ENCODE measurements at regions not wholly inside any gene's neighbourhood (a gene's known extent, or its start where the extent isn't known, plus 50 kb on each side); places are given as distances from the start of the nearest gene placed in this dataset.

DNA sequence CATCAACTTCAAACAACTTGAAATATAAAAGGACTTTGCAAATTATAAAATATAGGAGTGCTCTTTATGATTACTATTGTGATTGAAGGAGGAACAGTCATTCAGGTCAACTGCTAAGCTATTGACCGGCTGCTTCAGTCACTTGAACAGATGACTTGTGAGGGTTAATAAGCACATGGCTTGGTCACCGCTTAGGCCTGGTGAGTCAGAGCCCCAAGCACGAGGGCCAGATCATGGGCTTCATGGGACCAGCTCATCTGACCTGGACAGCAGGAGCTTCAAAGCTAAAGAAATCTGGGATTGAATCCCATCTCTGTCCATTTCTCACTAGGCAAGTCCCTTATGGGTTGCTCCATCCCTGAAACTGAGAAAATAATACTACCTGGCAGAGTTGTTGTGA, 60.4 kb upstream of the ADO start:
- TF ChIP-seq CTCF (IDR thresholded peaks at IDR 0.05) (no peak), POLR2A (IDR thresholded peaks at IDR 0.05) (no peak)
